AG04450 (cell line): ENCODE measurements at regions not wholly inside any gene's neighbourhood (a gene's known extent, or its start where the extent isn't known, plus 50 kb on each side); places are given as distances from the start of the nearest gene placed in this dataset.

Experiments
- CTCF ChIA-PET: fragments of 300-600, 350-600 bp; formaldehyde crosslinking; extraction: SDS; loops from one replicate; lab custom pipeline; 2022; ENCODE audit warnings: antibody characterized with exemption, inconsistent platforms; lab: Charles Lee
- POLR2A ChIA-PET: fragments of 350-600 bp; formaldehyde crosslinking; extraction: SDS; loops from one replicate; lab custom pipeline; 2021; ENCODE audit warnings: antibody characterized with exemption, inconsistent platforms; lab: Yijun Ruan, JAX
- DNase-seq: peaks from one replicate; pipeline ENCODE4 v3.0.0-alpha.2; 2011; ENCODE audit warnings: low read depth, low spot score
- H3K27ac ChIP-seq: one replicate; pipeline ENCODE4 v1.5.1; 2012; ENCODE audit warnings: low read depth, low read length, control low read depth
- H3K27me3 ChIP-seq: one replicate; pipeline ENCODE4 v1.6.0; 2012; ENCODE audit warnings: low read length; ENCODE audit not compliant: control insufficient read depth, insufficient read depth
- H3K4me3 ChIP-seq: 2 replicates; pipeline ENCODE4 v1.5.1; 2011; ENCODE audit warnings: mild to moderate bottlenecking, low read depth, low read length, control low read depth
- H3K9me3 ChIP-seq: 2 replicates; pipeline ENCODE4 v1.5.1; 2012; ENCODE audit warnings: low read length; ENCODE audit not compliant: control insufficient read depth, insufficient read depth
- TF ChIP-seq, protein P1 (sequence below): IDR thresholded peaks from 2 replicates; pipeline ENCODE4 v1.5.1; 2011; ENCODE audit warnings: low read depth, low read length, control low read depth, inconsistent platforms

DNA sequence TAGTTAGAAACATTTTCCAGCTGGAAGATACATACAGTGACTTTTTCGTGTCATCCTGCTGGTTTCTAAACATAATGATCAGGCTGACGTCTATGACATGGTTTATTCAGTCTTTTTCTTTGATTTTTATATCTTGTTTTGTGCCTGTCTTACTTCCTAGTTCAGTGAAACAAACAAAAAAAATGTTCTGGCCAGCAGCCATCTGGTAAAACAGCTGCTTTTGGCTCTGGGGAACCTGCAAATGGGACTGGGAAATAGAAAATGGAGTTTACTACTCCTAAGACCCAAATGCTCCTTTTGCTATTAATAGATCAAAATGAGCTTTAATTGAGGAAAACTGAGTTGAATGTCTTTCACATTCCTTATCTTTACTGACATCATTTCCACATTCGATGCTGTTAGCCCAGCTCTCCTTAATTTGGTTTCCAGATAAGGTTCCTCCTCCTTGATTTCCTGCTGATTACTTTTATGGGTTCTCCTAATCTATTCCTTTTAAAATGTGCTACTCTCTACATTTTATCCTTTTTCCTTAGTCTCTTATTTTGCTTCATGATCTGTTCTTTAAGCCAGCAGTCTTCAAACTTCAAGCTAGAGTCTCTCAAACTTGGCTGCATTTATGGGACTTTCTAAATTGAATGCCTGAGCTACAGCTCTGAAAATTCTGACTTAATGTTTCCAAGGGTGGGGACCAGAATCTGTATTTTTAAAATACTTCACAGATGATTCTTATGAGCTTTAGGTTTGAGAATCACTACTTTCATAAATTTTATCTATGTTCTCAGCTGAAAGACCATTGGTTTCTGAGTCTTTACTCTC lies 499.5 kb downstream of the ANKRD50 start:
- no peaks in the 10 kb centered on the region for H3K27me3 ChIP-seq
- no peak for DNase-seq
- no peak overlapping the region for H3K27ac ChIP-seq
- ChIA-PET CTCF (interaction anchor here (1.3 to 1.8 kb wide), 2 partner anchors 8 to 10 kb away, joined by 3 to 7 read pairs; no protein-coding TSS in a partner anchor), POLR2A (no interaction called here)
- TF ChIP-seq, protein P1, sequence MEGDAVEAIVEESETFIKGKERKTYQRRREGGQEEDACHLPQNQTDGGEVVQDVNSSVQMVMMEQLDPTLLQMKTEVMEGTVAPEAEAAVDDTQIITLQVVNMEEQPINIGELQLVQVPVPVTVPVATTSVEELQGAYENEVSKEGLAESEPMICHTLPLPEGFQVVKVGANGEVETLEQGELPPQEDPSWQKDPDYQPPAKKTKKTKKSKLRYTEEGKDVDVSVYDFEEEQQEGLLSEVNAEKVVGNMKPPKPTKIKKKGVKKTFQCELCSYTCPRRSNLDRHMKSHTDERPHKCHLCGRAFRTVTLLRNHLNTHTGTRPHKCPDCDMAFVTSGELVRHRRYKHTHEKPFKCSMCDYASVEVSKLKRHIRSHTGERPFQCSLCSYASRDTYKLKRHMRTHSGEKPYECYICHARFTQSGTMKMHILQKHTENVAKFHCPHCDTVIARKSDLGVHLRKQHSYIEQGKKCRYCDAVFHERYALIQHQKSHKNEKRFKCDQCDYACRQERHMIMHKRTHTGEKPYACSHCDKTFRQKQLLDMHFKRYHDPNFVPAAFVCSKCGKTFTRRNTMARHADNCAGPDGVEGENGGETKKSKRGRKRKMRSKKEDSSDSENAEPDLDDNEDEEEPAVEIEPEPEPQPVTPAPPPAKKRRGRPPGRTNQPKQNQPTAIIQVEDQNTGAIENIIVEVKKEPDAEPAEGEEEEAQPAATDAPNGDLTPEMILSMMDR: no peak
- H3K9me3 ChIP-seq: no peaks in the 10 kb centered on the region
- no peak overlapping the region for H3K4me3 ChIP-seq

DNA sequence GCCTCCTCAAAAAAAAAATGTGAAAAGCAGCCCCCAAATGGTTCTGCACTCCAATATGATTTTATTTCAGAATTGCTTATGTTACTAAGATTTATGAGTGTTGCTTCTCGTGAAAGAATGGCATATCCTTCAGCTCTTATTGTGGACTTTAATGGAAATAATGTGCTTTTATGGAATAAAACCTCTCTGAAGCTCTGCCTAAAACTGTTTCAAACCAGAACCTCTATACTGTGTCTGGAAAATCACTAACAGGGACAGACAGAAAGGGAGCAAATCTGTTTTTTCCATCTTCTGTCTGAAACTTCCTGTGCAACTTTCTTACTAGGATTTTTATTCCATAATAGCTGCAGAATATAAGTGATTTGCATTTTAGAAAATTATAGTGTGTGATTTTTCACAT lies 493.1 kb downstream of the ANKRD50 start:
- ChIA-PET POLR2A (no interaction called here), CTCF (interaction anchor here (0.9 kb wide), 1 partner anchor 829 kb away, joined by 3 read pairs; no protein-coding TSS in a partner anchor)
- no peaks in the 10 kb centered on the region for H3K9me3 ChIP-seq
- TF ChIP-seq, protein P1: no peak
- no peak overlapping the region for H3K27ac ChIP-seq
- H3K4me3 ChIP-seq: no peak overlapping the region
- DNase-seq: no peak
- H3K27me3 ChIP-seq: no peaks in the 10 kb centered on the region

DNA sequence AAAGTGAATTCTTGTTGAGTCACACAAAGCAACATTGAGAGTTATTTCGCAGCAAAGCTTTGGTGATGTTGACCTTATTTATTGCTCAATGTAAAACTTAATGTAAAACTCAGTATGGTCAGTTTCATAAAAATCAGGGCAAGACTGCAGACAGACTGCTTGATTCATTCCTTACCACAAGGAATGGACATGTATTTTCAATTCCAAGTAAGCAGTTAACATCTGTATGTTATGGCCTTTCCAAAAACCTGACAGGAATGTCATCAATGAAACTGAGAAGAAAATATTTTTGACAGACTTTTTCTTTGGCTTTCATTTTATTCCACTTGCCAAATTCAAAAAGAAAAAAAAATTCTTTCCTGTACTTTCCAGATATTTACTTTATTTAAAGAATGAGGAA lies 488.3 kb downstream of the ANKRD50 start:
- TF ChIP-seq, protein P1: no peak
- Histone ChIP-seq H3K9me3 (no peaks in the 10 kb centered on the region), H3K27me3 (no peaks in the 10 kb centered on the region), H3K27ac (no peak overlapping the region), H3K4me3 (no peak overlapping the region)
- no peak for DNase-seq
- ChIA-PET POLR2A (no interaction called here), CTCF (no interaction called here)

DNA sequence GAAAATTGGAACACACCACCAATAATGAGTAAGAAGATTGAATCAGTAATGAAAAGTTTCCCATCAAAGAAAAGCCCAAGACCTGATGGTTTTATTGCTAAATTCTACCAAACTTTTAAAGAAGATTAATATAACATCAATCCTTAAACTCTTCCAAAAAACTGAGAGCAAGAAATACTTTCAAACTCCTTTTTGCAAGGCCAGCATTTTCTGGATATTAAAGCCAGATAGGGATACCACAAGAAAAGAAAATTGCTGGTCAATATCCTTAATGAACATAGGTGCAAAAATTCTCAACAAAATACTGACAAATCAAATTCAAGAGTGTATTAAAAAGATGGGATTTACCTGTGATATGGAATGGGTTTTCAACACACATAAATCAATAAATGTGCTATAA lies 484.6 kb downstream of the ANKRD50 start:
- TF ChIP-seq, protein P1: no peak
- Histone ChIP-seq H3K27ac (no peak overlapping the region), H3K9me3 (no peaks in the 10 kb centered on the region), H3K4me3 (no peak overlapping the region), H3K27me3 (no peaks in the 10 kb centered on the region)
- POLR2A ChIA-PET: no interaction called here
- no peak for DNase-seq
- CTCF ChIA-PET: no interaction called here

DNA sequence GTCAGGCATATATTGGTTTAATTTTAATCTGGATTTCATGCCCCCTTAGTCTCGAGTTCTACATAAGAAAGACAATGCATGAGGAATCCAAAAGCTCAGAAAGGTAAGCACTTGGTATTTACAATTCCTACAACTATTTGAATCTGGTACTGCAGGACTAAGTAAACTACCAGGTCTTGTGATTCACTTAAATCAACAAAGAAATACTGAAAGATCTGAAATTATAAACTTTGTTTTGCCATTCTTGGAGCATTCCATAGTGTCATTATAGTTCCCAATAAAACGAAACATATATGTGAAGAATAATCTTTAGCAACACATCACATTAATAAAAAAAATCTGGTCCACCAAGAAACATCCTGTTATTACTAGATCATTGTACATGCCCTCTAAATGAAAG lies 482.3 kb downstream of the ANKRD50 start:
- H3K4me3 ChIP-seq: no peak overlapping the region
- CTCF ChIA-PET: no interaction called here
- DNase-seq: no peak
- TF ChIP-seq, protein P1: no peak
- POLR2A ChIA-PET: no interaction called here
- H3K27me3 ChIP-seq: no peaks in the 10 kb centered on the region
- H3K9me3 ChIP-seq: no peaks in the 10 kb centered on the region
- no peak overlapping the region for H3K27ac ChIP-seq
